ENCODE measurements at regions not wholly inside any gene's neighbourhood (a gene's known extent, or its start where the extent isn't known, plus 50 kb on each side); places are given as distances from the start of the nearest gene placed in this dataset.

DNA sequence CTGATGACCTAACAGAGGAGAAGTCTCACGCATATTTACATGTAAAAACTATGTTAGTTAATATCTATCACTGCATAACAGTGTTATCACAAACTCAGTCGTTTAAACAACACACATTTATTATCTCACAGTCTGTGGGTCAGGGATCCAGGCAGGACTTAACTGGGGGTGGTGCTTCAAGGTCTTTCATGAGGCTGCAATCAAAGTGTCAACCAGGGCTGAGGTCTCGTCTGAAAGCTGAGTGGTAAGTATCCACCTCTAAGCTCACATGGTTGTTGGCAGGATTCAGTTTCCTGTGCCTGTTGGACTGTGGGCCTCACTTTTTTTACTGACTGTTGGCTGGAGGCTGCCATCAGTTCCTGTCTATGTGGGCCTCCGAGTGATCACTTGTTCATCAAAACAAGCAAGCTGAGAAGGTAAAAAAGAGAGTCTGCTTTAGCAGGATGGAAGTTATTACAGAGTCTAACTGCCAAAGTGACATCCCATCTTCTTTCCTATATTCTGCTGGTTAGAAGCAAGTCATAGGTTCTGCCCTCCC, 188.6 kb downstream of the CARTPT start:
- TF ChIP-seq ZBTB7A (IDR thresholded peaks at IDR 0.05; ENCODE audit: low read depth) (no peak), FOXM1 (IDR thresholded peaks at IDR 0.05; ENCODE audit: borderline replicate concordance, low read depth) (no peak), TAF1 (IDR thresholded peaks at IDR 0.05; ENCODE audit: low read depth) (no peak)
- TF ChIP-seq, protein P1, sequence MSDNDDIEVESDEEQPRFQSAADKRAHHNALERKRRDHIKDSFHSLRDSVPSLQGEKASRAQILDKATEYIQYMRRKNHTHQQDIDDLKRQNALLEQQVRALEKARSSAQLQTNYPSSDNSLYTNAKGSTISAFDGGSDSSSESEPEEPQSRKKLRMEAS (IDR thresholded peaks at IDR 0.05): no peak
- TF ChIP-seq, protein P2, sequence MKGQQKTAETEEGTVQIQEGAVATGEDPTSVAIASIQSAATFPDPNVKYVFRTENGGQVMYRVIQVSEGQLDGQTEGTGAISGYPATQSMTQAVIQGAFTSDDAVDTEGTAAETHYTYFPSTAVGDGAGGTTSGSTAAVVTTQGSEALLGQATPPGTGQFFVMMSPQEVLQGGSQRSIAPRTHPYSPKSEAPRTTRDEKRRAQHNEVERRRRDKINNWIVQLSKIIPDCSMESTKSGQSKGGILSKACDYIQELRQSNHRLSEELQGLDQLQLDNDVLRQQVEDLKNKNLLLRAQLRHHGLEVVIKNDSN (IDR thresholded peaks at IDR 0.05): no peak

DNA sequence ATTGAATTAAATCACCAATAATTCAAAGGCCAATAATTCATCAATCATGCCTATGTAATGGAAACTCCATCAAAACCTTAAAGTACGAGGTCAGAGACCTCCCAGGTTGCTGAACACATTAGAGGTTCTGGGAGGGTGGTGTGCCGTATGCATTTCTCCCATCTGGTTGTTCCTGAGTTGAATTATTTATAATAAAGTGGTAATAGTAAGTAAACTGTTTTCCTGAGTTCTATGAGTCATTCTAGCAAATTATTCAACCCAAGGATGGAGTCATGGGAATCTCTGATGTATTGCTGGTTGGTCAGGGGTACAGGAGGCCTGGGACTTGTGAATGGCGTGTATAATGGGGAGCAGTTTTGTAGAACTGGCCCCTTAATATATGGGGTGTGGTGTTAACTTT, 191.7 kb downstream of the CARTPT start:
- TF ChIP-seq, protein P1 (IDR thresholded peaks at IDR 0.05): no peak
- TF ChIP-seq ZBTB7A (IDR thresholded peaks at IDR 0.05; ENCODE audit: low read depth): no peak
- no peak for TF ChIP-seq CREB1 (IDR thresholded peaks at IDR 0.05; ENCODE audit: low read depth)
- no peak for TF ChIP-seq YY1 (IDR thresholded peaks at IDR 0.05; ENCODE audit: low read depth)
- no peak for TF ChIP-seq CEBPB (IDR thresholded peaks at IDR 0.05)
- TF ChIP-seq TAF1 (IDR thresholded peaks at IDR 0.05; ENCODE audit: low read depth): no peak
- no peak for TF ChIP-seq RAD21 (IDR thresholded peaks at IDR 0.05; ENCODE audit: low read depth)
- TF ChIP-seq EGR1 (IDR thresholded peaks at IDR 0.05): no peak
- TF ChIP-seq TCF12 (IDR thresholded peaks at IDR 0.05; ENCODE audit: low read depth): no peak
- TF ChIP-seq EP300 (IDR thresholded peaks at IDR 0.05; ENCODE audit: borderline replicate concordance): no peak
- TF ChIP-seq, protein P3, sequence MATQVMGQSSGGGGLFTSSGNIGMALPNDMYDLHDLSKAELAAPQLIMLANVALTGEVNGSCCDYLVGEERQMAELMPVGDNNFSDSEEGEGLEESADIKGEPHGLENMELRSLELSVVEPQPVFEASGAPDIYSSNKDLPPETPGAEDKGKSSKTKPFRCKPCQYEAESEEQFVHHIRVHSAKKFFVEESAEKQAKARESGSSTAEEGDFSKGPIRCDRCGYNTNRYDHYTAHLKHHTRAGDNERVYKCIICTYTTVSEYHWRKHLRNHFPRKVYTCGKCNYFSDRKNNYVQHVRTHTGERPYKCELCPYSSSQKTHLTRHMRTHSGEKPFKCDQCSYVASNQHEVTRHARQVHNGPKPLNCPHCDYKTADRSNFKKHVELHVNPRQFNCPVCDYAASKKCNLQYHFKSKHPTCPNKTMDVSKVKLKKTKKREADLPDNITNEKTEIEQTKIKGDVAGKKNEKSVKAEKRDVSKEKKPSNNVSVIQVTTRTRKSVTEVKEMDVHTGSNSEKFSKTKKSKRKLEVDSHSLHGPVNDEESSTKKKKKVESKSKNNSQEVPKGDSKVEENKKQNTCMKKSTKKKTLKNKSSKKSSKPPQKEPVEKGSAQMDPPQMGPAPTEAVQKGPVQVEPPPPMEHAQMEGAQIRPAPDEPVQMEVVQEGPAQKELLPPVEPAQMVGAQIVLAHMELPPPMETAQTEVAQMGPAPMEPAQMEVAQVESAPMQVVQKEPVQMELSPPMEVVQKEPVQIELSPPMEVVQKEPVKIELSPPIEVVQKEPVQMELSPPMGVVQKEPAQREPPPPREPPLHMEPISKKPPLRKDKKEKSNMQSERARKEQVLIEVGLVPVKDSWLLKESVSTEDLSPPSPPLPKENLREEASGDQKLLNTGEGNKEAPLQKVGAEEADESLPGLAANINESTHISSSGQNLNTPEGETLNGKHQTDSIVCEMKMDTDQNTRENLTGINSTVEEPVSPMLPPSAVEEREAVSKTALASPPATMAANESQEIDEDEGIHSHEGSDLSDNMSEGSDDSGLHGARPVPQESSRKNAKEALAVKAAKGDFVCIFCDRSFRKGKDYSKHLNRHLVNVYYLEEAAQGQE (IDR thresholded peaks at IDR 0.05; ENCODE audit: low read depth): no peak
- TF ChIP-seq FOXM1 (IDR thresholded peaks at IDR 0.05; ENCODE audit: borderline replicate concordance, low read depth): no peak
- no peak for TF ChIP-seq TEAD4 (IDR thresholded peaks at IDR 0.05)
- TF ChIP-seq NFIC (IDR thresholded peaks at IDR 0.05): no peak
- TF ChIP-seq, protein P2 (IDR thresholded peaks at IDR 0.05): no peak

DNA sequence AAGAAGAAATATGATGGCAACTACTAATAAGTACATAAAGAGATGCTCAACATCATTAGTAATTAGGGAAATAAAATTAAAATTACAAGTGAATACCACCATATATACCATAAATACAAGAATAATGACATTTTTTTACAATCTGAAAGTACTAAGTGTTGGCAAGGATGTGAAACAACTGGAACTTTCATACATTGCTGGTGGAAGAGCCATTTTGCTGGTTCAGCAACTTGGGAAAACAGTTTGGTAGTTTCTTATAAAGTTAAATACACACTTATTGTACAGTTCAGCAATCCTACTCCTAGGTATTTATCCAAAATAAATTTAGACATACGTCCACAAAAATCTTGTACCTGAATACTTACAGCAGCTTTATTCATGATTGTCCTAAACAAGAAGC, 192.9 kb downstream of the CARTPT start:
- TF ChIP-seq RAD21 (IDR thresholded peaks at IDR 0.05; ENCODE audit: low read depth) (no peak), EGR1 (IDR thresholded peaks at IDR 0.05) (no peak), EP300 (IDR thresholded peaks at IDR 0.05; ENCODE audit: borderline replicate concordance) (no peak), TCF12 (IDR thresholded peaks at IDR 0.05; ENCODE audit: low read depth) (no peak), CEBPB (IDR thresholded peaks at IDR 0.05) (no peak), NFIC (IDR thresholded peaks at IDR 0.05) (no peak), YY1 (IDR thresholded peaks at IDR 0.05; ENCODE audit: low read depth) (no peak), TAF1 (IDR thresholded peaks at IDR 0.05; ENCODE audit: low read depth) (no peak), FOXM1 (IDR thresholded peaks at IDR 0.05; ENCODE audit: borderline replicate concordance, low read depth) (no peak), ZBTB7A (IDR thresholded peaks at IDR 0.05; ENCODE audit: low read depth) (no peak), CREB1 (IDR thresholded peaks at IDR 0.05; ENCODE audit: low read depth) (no peak)
- TF ChIP-seq, protein P2 (IDR thresholded peaks at IDR 0.05): no peak
- TF ChIP-seq, protein P1 (IDR thresholded peaks at IDR 0.05): no peak

DNA sequence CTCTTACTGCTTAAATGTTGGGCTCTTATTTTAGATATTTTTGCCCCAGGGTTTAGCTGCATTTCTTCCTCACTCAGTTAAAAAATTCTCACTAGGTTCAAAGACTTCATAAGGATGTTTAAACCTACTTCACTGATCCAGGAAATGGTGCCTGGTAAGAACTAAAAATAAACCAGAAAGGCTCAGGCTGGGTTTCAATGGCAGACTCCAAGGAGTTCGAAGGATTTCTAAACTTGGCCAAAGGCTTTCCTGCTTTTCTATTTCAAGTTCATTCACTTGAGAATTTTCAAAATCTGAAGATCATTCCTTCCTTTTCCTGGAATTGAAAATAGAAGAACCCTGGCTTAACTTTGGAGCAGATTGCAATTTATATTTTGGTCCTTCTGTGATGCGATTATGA, 193.0 kb upstream of the MAP1B start:
- no peak for TF ChIP-seq EGR1 (IDR thresholded peaks at IDR 0.05)
- TF ChIP-seq CREB1 (IDR thresholded peaks at IDR 0.05; ENCODE audit: low read depth): no peak
- TF ChIP-seq TEAD4 (IDR thresholded peaks at IDR 0.05): no peak
- TF ChIP-seq CEBPB (IDR thresholded peaks at IDR 0.05): no peak
- TF ChIP-seq NFIC (IDR thresholded peaks at IDR 0.05): no peak
- no peak for TF ChIP-seq RAD21 (IDR thresholded peaks at IDR 0.05; ENCODE audit: low read depth)
- TF ChIP-seq ZBTB7A (IDR thresholded peaks at IDR 0.05; ENCODE audit: low read depth): no peak
- TF ChIP-seq TAF1 (IDR thresholded peaks at IDR 0.05; ENCODE audit: low read depth): no peak
- no peak for TF ChIP-seq TCF12 (IDR thresholded peaks at IDR 0.05; ENCODE audit: low read depth)

DNA sequence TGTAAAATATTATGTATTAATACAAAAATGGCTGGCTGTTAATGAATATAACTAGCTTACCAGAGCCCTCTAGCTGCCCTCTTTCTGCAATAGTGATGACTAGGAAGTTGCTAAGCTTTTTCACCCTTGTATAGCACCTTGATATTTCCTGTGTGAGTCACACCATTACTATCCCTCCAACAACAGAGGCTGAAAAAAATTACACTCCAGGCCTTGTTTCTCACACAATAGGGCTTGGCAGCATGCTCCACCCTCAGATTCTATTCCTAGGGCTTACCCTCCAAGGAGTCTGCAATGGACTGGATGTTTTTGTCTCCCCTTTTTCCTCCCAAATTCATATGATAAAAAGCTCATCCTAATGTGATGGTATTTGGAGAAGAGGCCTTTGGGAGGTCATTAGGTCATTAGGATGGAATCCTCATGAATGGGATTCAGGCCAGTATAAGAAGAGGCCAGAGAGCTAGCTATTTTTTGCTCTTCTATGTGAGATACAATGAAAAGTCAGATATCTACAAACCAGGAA, 184.6 kb upstream of the MAP1B start:
- TF ChIP-seq RAD21 (IDR thresholded peaks at IDR 0.05; ENCODE audit: low read depth): no peak; the same call in 1 of the 2 replicates
- TF ChIP-seq, protein P1 (IDR thresholded peaks at IDR 0.05): no peak
- no peak for TF ChIP-seq CEBPB (IDR thresholded peaks at IDR 0.05)
- no peak for TF ChIP-seq TAF1 (IDR thresholded peaks at IDR 0.05; ENCODE audit: low read depth)
- TF ChIP-seq FOXM1 (IDR thresholded peaks at IDR 0.05; ENCODE audit: borderline replicate concordance, low read depth): no peak
- no peak for TF ChIP-seq CREB1 (IDR thresholded peaks at IDR 0.05; ENCODE audit: low read depth)
- TF ChIP-seq ZBTB7A (IDR thresholded peaks at IDR 0.05; ENCODE audit: low read depth): no peak
- no peak for TF ChIP-seq YY1 (IDR thresholded peaks at IDR 0.05; ENCODE audit: low read depth)

DNA sequence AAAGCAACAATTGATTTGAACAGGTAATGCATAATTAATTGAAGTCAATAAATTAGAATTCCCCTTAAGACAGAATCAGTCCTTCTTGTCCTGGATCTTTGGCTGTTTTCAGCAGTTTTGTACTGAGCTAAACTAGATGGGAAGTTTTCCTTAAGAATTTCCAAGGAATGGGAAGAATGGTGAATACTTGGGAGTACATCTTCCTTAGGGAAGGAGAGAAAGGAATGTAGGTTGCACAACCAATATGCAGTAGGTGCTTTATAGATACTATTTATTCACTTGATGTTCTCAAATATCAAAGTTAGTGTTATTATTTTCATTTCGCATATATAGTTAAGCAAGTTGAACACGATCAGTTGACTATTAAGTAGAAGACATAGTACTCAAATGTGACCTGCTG, 183.5 kb upstream of the MAP1B start:
- TF ChIP-seq, protein P2 (IDR thresholded peaks at IDR 0.05): no peak
- TF ChIP-seq, protein P1 (IDR thresholded peaks at IDR 0.05): no peak
- TF ChIP-seq RAD21 (IDR thresholded peaks at IDR 0.05; ENCODE audit: low read depth) (no peak), CREB1 (IDR thresholded peaks at IDR 0.05; ENCODE audit: low read depth) (no peak)
